Activated CD4-positive, alpha-beta T cell treated with anti-CD3 and anti-CD28 coated beads, Interleukin-2, Interleukin-6, amounts not matched to agents 100 ng/mL and 50 ng/mL, durations not matched to agents 16 hours and 8 hours (primary cell): ENCODE measurements at regions not wholly inside any gene's neighbourhood (a gene's known extent, or its start where the extent isn't known, plus 50 kb on each side); places are given as distances from the start of the nearest gene placed in this dataset.

Experiments used
- DNase-seq: peaks from one replicate; pipeline ENCODE4 v3.0.0-alpha.2; 2020

GRCh38 chr10:110416776-110417711 is 80.7 kb upstream of the DUSP5 start:
- DNase-seq, result no peak

GRCh38 chr10:110418218-110418617 is 79.5 kb upstream of the DUSP5 start:
- no peak for DNase-seq

GRCh38 chr10:110419265-110419664 is 78.4 kb upstream of the DUSP5 start:
- no peak for DNase-seq

- DNase-seq, result no peak
Measured at GRCh38 chr10:110420401-110421193, 77.1 kb upstream of the DUSP5 start.

- DNase-seq, result no peak
Measured at GRCh38 chr10:110421512-110422138, 76.1 kb upstream of the DUSP5 start.

- no peak for DNase-seq
Measured at GRCh38 chr10:110422548-110422947, 75.2 kb upstream of the DUSP5 start.

- no peak for DNase-seq
Measured at GRCh38 chr10:110423650-110424049, 74.1 kb upstream of the DUSP5 start.

GRCh38 chr10:110425684-110426293 is 71.9 kb upstream of the DUSP5 start:
- DNase-seq, result peak; percentile 90

- no peak for DNase-seq
Measured at GRCh38 chr10:110426294-110427181, 71.2 kb upstream of the DUSP5 start.

- DNase-seq, result no peak
Measured at GRCh38 chr10:110429301-110429700, 68.4 kb upstream of the DUSP5 start.

GRCh38 chr10:110430340-110431273 is 67.1 kb upstream of the DUSP5 start:
- no peak for DNase-seq

- no peak for DNase-seq
Measured at GRCh38 chr10:110431659-110432058, 66.0 kb upstream of the DUSP5 start.

- DNase-seq, result no peak
Measured at GRCh38 chr10:110432084-110432483, 65.6 kb upstream of the DUSP5 start.

- no peak for DNase-seq
Measured at GRCh38 chr10:110432814-110433565, 64.7 kb upstream of the DUSP5 start.

- no peak for DNase-seq
Measured at GRCh38 chr10:110433740-110434139, 64.0 kb upstream of the DUSP5 start.

GRCh38 chr10:110434489-110435096 is 63.1 kb upstream of the DUSP5 start:
- DNase-seq, result no peak

- DNase-seq, result no peak
Measured at GRCh38 chr10:110436554-110437350, 61.0 kb upstream of the DUSP5 start.

GRCh38 chr10:110437351-110437605 is 60.4 kb upstream of the DUSP5 start:
- DNase-seq, result no peak

GRCh38 chr10:110437761-110438341 is 59.9 kb upstream of the DUSP5 start:
- DNase-seq, result no peak
